ENCODE measurements at regions not wholly inside any gene's neighbourhood (a gene's known extent, or its start where the extent isn't known, plus 50 kb on each side); places are given as distances from the start of the nearest gene placed in this dataset.
"Not testable (repeated sequence)": the region's sequence is repeated elsewhere in the genome, so short reads cannot be mapped to it uniquely, and the experiment has no call there.

- no peak for DNase-seq (ENCODE audit: insufficient read length, low spot score)
- no peak for FAIRE-seq
Measured at GRCh38 chr18:39344487-39344886, 1778.9 kb upstream of the CELF4 start.

GRCh38 chr18:39341129-39341528 lies 1775.5 kb upstream of the CELF4 start:
- FAIRE-seq (no peak), DNase-seq (ENCODE audit: insufficient read length, low spot score) (no peak)

GRCh38 chr18:39340418-39340817 lies 1774.8 kb upstream of the CELF4 start:
- no peak for FAIRE-seq

GRCh38 chr18:39329496-39330275 lies 1764.1 kb upstream of the CELF4 start:
- FAIRE-seq = no peak
- DNase-seq (ENCODE audit: insufficient read length, low spot score) = no peak

More at GRCh38 chr18:39340418-39340817, 1774.8 kb upstream of the CELF4 start:
- DNase-seq (ENCODE audit: insufficient read length, low spot score) = no peak

- no peak for FAIRE-seq
- DNase-seq (ENCODE audit: insufficient read length, low spot score) = no peak
Measured at GRCh38 chr18:39326772-39327171, 1761.2 kb upstream of the CELF4 start.

- DNase-seq (ENCODE audit: insufficient read length, low spot score) (no peak), FAIRE-seq (no peak)
Measured at GRCh38 chr18:39325973-39326372, 1760.4 kb upstream of the CELF4 start.

GRCh38 chr18:39319141-39319540 lies 1753.5 kb upstream of the CELF4 start:
- no peak for FAIRE-seq
- DNase-seq (ENCODE audit: insufficient read length, low spot score) = no peak

- FAIRE-seq = no peak
- DNase-seq (ENCODE audit: insufficient read length, low spot score) = no peak
Measured at GRCh38 chr18:39318462-39318861, 1752.9 kb upstream of the CELF4 start.

GRCh38 chr18:39318008-39318407 lies 1752.4 kb upstream of the CELF4 start:
- DNase-seq (ENCODE audit: insufficient read length, low spot score) = no peak

GRCh38 chr18:39314595-39314994 lies 1749.0 kb upstream of the CELF4 start:
- no peak for DNase-seq (ENCODE audit: insufficient read length, low spot score)
- FAIRE-seq = no peak

More at GRCh38 chr18:39318008-39318407, 1752.4 kb upstream of the CELF4 start:
- FAIRE-seq = no peak

GRCh38 chr18:39313992-39314391 lies 1748.4 kb upstream of the CELF4 start:
- no peak for FAIRE-seq
- no peak for DNase-seq (ENCODE audit: insufficient read length, low spot score)

GRCh38 chr18:39311111-39311712 lies 1745.6 kb upstream of the CELF4 start:
- no peak for FAIRE-seq
- DNase-seq (ENCODE audit: insufficient read length, low spot score) = no peak

- FAIRE-seq; DNase-seq (ENCODE audit: insufficient read length, low spot score): not testable (repeated sequence)
Measured at GRCh38 chr18:39308931-39309521, 1743.4 kb upstream of the CELF4 start.

- FAIRE-seq = no peak
- DNase-seq (ENCODE audit: insufficient read length, low spot score) = no peak
Measured at GRCh38 chr18:39305766-39306165, 1740.2 kb upstream of the CELF4 start.

GRCh38 chr18:39302481-39302880 lies 1736.9 kb upstream of the CELF4 start:
- no peak for FAIRE-seq
- no peak for DNase-seq (ENCODE audit: insufficient read length, low spot score)

GRCh38 chr18:39299152-39299551 lies 1733.6 kb upstream of the CELF4 start:
- FAIRE-seq (no peak), DNase-seq (ENCODE audit: insufficient read length, low spot score) (no peak)

GRCh38 chr18:39297225-39297624 lies 1731.6 kb upstream of the CELF4 start:
- FAIRE-seq (no peak), DNase-seq (ENCODE audit: insufficient read length, low spot score) (no peak)

GRCh38 chr18:39296293-39296888 lies 1730.8 kb upstream of the CELF4 start:
- DNase-seq (ENCODE audit: insufficient read length, low spot score) = no peak
- no peak for FAIRE-seq

- no peak for FAIRE-seq
- no peak for DNase-seq (ENCODE audit: insufficient read length, low spot score)
Measured at GRCh38 chr18:39276764-39277163, 1711.2 kb upstream of the CELF4 start.

- DNase-seq (ENCODE audit: insufficient read length, low spot score) (no peak), FAIRE-seq (no peak)
Measured at GRCh38 chr18:39274535-39274934, 1708.9 kb upstream of the CELF4 start.

- FAIRE-seq (no peak), DNase-seq (ENCODE audit: insufficient read length, low spot score) (no peak)
Measured at GRCh38 chr18:39272230-39272629, 1706.6 kb upstream of the CELF4 start.

GRCh38 chr18:39271654-39272053 lies 1706.1 kb upstream of the CELF4 start:
- FAIRE-seq = no peak

More at GRCh38 chr18:39271654-39272053, 1706.1 kb upstream of the CELF4 start:
- no peak for DNase-seq (ENCODE audit: insufficient read length, low spot score)
